GM19438 (cell line): ENCODE measurements at regions not wholly inside any gene's neighbourhood (a gene's known extent, or its start where the extent isn't known, plus 50 kb on each side); places are given as distances from the start of the nearest gene placed in this dataset.
"Not testable (repeated sequence)": the region's sequence is repeated elsewhere in the genome, so short reads cannot be mapped to it uniquely, and the experiment has no call there.

Source experiments
- ATAC-seq: cut with Tn5 transposase; IDR thresholded peaks from one replicate; pipeline ENCODE4 v1.9.1; 2021; ENCODE audit warnings: low read depth; ENCODE audit not compliant: unreplicated experiment

- no peak for ATAC-seq
Measured at GRCh38 chr4:59409647-59410046, 1790.5 kb upstream of the ADGRL3 start.

DNA sequence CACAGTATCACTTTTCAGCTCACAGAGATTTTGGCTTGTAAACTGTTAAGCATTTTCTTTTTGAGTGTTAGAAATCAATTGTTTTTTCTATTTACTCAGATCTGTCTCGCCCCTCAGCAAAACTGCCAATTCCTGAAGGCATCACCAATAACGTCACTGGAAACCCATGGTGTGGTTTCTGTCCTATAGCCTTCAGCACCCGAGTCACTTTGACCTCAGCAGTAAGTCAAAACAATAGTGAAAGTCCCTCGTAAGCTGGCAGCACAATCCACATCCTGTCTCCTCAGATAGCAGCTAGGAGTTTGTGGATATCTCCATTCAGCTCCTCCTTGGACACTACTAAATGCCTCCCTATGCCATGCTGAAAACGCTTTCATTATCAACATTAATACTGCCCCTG is 1787.4 kb upstream of the ADGRL3 start:
- no peak for ATAC-seq

DNA sequence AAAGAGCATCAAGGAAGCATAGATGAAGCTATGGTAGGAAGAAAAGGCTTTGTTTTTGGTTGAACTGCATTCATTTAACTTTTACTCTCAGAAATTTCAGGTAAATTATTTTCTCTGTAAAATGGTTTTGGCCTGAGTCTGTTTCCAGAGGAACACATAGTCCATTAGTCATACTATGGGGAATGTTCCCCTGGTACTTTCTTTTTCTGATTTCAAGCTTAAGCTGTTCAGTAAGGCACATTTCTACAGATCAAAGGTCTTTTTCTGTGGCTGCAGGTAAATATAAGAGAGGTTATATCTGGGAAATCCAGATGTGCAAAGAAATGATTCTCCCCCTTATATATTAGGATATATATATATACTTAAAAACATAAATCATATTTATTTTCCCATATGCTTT is 1744.4 kb upstream of the ADGRL3 start:
- ATAC-seq, result no peak

DNA sequence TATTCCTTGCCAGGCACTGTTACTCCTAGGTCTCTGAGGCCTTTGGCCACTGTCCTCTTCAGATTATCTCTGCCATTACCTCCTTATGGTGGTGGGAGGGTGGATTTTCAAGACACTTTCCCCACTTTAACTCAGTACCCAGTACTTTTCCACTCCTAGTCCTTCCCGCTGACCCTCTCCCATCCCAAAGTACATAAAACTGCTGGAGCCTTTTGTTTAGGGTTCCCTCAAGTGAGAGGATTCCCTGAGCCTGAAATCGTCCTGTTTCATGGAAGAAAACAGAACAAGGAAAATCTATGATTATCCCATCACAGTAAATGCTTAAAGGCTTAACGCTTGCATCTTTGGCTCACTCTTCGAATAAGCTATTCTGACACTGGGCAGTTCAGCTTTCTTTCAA is 1742.5 kb upstream of the ADGRL3 start:
- no peak for ATAC-seq

GRCh38 chr4:59484944-59485343 is 1715.2 kb upstream of the ADGRL3 start:
- ATAC-seq, result no peak

DNA sequence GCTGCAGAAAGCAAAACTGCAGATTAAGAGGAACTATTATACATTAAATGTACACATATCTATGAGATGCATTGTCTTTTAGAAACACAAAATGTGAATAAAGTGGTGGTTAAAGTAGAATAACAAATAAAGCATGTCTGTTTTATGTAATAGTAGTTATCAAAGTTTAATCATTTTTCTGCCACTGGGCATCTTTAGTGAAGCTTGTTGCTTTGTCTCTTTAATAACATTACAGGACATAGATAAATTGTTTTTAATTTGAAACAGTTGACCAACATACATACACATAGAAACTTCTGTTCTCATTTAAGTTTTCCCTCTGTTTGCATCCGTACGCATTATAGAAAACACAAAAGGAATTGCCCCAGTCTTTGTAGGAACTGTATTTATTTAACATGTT is 1700.0 kb upstream of the ADGRL3 start:
- ATAC-seq, result no peak

DNA sequence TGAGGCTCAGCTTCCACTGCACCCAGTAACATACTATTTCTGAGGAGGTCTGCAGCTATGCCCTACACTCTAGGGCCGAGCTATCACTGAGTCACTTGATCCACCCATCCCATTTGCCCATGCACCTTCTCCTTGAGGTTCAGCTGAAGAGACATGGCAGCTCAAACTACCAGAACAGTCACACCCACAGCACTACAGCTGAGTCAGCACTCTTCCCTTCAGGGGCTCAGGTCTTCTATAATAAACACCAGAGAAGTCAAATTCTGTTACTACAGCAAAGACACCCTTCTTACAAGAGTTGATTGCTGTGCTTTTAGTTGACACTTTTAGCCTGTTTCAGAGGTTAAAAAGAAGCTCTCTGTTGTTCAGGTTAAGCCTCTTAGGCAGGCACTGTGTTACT is 1696.4 kb upstream of the ADGRL3 start:
- ATAC-seq, result no peak

GRCh38 chr4:59511809-59512208 is 1688.3 kb upstream of the ADGRL3 start:
- ATAC-seq, result not testable (repeated sequence)

GRCh38 chr4:59517007-59517406 is 1683.1 kb upstream of the ADGRL3 start:
- ATAC-seq, result no peak

DNA sequence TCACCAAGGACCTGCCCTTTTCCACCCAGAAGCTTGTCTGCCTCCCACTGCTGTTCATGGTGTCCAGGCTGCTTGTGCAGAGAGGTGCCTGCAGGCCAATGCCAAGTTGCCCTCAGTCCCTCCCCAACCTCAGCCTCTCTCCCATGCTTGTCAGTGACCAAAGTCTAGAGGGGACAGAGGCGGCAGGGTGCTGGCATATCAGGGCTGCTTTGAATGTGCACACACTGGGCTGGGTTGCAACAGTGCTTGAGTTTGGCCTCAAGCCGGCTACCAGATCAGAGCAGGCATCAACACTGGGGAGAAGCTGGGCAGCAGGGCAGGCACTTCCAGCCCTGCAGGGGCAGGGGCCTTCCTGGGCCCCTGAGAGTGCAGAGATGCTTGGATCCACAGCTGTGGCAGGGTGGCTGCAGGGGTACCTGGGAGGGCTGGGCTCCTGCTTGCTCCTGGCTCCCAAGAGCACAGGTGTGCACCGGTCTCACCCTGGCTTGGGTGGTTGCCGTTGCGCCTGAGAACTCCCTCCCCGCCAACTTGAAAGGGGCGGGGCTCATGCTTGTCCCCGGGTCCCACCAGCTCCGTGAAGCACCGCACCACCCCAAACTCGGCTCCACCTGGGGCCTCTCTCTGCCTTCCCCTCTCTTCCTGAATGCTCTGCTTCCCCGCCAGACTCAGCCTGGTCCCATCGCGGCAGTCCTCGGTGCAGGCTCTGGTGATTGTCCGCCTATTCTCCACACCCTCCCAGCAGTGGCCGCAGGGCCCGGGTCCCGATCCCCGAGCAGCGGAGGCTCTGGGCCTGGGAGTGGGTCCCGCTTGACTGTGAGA is 1681.9 kb upstream of the ADGRL3 start:
- ATAC-seq, result no peak

DNA sequence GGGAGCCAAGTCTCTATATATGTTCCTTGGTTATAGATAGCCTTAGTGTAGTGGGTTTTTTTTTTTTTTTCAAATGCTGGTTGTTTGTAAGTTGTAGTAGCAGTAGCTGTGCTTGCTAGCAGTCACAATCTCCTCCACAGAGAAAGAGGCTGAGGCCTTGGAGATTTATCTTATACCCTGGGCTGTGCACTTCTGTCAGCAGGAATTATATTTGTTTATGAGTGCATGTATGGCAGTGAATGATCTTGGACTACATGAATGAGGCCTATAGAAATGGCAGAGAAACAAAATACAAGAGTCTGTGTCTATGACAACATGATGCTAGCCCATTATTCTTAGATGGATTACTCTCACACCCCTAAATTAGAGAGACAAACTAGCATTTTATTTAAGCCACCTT is 1674.2 kb upstream of the ADGRL3 start:
- no peak for ATAC-seq

DNA sequence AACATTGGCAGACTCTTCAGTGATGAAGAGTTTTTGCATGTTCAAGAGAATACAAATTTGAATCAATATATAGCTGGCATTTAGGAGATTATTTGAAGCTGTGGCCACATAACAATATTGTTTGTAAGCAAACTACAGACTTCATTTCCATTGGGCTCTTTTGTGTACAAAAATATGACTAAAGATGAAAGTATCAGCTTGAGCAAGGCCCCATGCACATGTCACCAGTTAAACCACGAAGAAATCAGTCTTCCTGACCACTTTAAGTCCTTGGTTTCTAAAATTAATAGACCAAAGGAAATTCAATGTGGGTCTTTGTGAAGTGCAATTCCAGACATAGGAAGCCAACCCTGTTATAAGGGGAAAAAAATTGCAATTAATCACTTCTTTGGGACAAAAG is 1664.6 kb upstream of the ADGRL3 start:
- ATAC-seq, result no peak

- ATAC-seq, result no peak
Measured at GRCh38 chr4:59536428-59536827, 1663.7 kb upstream of the ADGRL3 start.

- no peak for ATAC-seq
Measured at GRCh38 chr4:59537246-59537886, 1662.8 kb upstream of the ADGRL3 start.

GRCh38 chr4:59539401-59539800 is 1660.7 kb upstream of the ADGRL3 start:
- ATAC-seq, result no peak

DNA sequence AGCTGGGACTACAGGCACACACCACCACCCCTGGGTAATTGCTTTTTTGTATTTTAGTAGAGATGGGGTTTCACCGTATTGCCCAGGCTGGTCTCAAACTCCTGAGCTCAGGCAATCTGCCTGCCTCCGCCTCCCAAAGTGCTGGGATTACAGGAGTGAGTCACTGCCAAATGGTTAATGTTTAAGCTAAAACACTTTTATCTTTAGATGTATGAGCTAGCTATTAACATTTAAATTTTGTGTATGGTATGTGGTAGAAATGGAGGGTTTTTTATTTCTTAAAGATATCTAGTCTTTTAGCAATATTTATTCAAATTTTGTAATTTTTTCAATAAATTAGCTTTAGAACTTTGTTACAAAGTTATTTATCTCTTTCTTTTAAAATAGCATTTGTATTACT is 1659.8 kb upstream of the ADGRL3 start:
- ATAC-seq, result no peak

GRCh38 chr4:59553063-59553720 is 1646.9 kb upstream of the ADGRL3 start:
- ATAC-seq, result no peak

GRCh38 chr4:59553721-59554091 is 1646.4 kb upstream of the ADGRL3 start:
- ATAC-seq, result no peak

GRCh38 chr4:59556191-59556590 is 1643.9 kb upstream of the ADGRL3 start:
- not testable (repeated sequence) for ATAC-seq

GRCh38 chr4:59560141-59560648 is 1639.9 kb upstream of the ADGRL3 start:
- ATAC-seq, result not testable (repeated sequence)

- no peak for ATAC-seq
Measured at GRCh38 chr4:59565836-59566235, 1634.3 kb upstream of the ADGRL3 start.
